ENCODE measurements at regions not wholly inside any gene's neighbourhood (a gene's known extent, or its start where the extent isn't known, plus 50 kb on each side); places are given as distances from the start of the nearest gene placed in this dataset.

DNA sequence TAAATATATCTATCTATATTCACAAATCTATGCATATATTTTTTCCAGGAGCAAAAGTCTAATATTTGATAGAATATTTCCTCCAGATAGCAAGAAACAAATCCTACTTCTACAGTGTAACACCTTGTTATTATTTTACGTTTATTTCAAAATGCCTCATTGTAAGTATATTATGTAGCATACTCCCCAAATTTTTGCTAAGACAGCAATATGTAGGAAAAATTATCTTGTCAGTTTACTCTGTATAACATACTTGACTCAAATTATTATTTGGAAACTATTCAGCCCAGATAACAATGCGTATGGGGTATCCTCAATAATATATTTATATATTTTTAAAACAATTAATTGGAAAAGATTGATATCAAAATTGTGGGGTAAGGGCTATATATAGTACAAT, 313.2 kb downstream of the NR4A2 start:
- H3K4me1 Mint-ChIP-seq: peaks cover 5% of the 10 kb centered on the region
- no peaks in the 10 kb centered on the region for H3K9me3 Mint-ChIP-seq
- DNase-seq (ENCODE audit: low spot score in 2 of 2, unreplicated experiment in 2 of 2): no peak
- no peaks in the 10 kb centered on the region for H3K36me3 Mint-ChIP-seq
- no peak overlapping the region for H3K4me3 Mint-ChIP-seq
- TF ChIP-seq, protein P1, sequence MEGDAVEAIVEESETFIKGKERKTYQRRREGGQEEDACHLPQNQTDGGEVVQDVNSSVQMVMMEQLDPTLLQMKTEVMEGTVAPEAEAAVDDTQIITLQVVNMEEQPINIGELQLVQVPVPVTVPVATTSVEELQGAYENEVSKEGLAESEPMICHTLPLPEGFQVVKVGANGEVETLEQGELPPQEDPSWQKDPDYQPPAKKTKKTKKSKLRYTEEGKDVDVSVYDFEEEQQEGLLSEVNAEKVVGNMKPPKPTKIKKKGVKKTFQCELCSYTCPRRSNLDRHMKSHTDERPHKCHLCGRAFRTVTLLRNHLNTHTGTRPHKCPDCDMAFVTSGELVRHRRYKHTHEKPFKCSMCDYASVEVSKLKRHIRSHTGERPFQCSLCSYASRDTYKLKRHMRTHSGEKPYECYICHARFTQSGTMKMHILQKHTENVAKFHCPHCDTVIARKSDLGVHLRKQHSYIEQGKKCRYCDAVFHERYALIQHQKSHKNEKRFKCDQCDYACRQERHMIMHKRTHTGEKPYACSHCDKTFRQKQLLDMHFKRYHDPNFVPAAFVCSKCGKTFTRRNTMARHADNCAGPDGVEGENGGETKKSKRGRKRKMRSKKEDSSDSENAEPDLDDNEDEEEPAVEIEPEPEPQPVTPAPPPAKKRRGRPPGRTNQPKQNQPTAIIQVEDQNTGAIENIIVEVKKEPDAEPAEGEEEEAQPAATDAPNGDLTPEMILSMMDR (IDR thresholded peaks at IDR 0.05; ENCODE audit: unreplicated experiment): no peak
- no peak overlapping the region for H3K27ac Mint-ChIP-seq
- no peaks in the 10 kb centered on the region for H3K27me3 Mint-ChIP-seq (ENCODE audit: low read depth)

DNA sequence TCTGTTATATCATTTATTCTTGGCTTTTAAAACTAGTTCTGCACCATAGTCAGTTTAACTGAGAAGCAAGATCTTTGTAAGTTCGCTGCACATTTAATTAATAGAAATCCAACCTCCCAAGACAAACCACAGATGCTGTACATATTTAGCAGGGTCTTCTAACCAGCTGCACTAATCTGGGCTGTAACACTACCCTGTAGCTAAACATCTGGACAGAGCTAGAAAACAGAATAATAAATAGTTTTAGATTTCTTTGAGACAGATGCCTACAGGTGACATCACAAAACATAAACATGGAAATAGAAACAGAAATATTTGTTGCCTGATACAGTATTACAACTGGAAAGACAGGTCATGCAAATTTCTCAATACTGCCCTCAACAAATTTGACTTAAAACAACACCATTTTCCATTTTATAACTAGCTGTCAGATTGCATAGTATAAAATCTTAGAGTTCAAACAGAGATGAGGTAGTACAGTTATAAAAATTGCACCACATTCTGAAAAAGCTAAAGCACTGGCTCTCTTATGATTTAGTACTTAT, 315.1 kb downstream of the NR4A2 start:
- no peak for DNase-seq (ENCODE audit: low spot score in 2 of 2, unreplicated experiment in 2 of 2)
- H3K9me3 Mint-ChIP-seq: no peaks in the 10 kb centered on the region
- TF ChIP-seq, protein P1 (IDR thresholded peaks at IDR 0.05; ENCODE audit: unreplicated experiment): no peak
- no peaks in the 10 kb centered on the region for H3K36me3 Mint-ChIP-seq
- H3K4me3 Mint-ChIP-seq: no peak overlapping the region
- no peaks in the 10 kb centered on the region for H3K27me3 Mint-ChIP-seq (ENCODE audit: low read depth)
- peaks cover 5% of the 10 kb centered on the region for H3K4me1 Mint-ChIP-seq
- no peak overlapping the region for H3K27ac Mint-ChIP-seq

DNA sequence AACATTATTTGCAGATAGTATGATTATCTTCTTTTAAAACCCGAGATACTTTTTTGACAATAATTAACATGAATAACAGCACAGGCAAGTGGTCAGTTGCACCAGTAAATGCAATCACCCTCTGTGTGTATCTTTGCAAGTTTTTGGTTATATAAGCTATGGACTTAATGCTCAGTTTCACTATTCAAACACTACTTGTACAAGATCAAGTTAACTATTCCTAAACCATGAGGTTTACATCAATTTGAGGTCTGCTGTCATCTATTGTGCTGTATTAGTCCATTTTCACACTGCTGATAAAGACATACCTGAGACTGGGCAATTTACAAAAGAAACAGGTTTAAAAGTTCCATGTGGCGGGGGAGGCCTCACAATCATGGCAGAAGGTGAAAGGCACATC, 323.2 kb downstream of the NR4A2 start:
- Mint-ChIP-seq H3K4me1 (no peaks in the 10 kb centered on the region), H3K27me3 (ENCODE audit: low read depth) (no peaks in the 10 kb centered on the region), H3K36me3 (peaks cover 18% of the 10 kb centered on the region), H3K9me3 (peaks cover 14% of the 10 kb centered on the region), H3K4me3 (no peak overlapping the region), H3K27ac (no peak overlapping the region)
- DNase-seq (ENCODE audit: low spot score in 2 of 2, unreplicated experiment in 2 of 2): no peak
- TF ChIP-seq, protein P1 (IDR thresholded peaks at IDR 0.05; ENCODE audit: unreplicated experiment): no peak

DNA sequence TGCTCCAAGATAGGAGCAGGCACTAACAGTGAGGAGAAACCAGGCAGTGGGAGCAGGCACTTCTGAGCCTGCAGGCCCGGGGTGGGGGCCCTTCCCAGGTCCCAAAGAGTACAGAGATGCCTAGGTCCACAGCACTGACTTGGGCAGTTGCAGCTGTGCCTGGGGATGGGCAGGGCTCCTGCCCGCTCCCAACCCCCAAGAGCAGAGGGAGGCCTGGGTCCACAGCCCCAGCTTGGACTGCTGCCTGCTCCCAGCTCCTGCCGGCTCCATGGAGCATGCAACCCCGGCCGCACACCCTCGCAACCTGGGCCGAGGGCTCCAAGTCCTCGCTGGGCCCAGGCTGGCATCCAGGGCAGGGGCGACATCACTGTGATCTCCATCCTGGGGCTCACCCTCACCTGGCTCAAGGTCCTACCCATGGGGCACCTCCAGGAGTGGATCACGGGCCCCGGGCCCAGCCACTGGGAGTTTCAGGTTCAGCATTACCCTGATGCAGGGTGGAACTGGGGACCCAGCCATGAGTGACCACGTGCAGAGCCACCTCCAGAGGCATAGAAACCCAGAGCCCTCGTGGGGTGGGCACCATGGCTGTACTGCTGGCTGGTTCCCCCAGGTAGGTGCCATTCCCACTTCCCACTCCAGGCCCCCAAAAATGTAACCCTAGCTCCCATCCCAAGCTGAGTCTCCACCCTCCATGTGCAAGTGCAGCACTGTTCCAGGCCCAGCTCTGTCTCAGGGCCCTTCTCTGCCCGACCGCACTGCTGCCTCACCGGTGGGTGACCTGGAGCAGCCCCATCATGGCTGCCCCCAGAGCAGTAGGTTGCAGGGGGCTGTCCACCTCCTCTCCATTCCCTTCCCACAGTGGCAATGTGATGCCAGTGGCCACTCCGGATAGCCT, 325.6 kb downstream of the NR4A2 start:
- peaks cover 18% of the 10 kb centered on the region for H3K36me3 Mint-ChIP-seq
- DNase-seq (ENCODE audit: low spot score in 2 of 2, unreplicated experiment in 2 of 2): no peak

DNA sequence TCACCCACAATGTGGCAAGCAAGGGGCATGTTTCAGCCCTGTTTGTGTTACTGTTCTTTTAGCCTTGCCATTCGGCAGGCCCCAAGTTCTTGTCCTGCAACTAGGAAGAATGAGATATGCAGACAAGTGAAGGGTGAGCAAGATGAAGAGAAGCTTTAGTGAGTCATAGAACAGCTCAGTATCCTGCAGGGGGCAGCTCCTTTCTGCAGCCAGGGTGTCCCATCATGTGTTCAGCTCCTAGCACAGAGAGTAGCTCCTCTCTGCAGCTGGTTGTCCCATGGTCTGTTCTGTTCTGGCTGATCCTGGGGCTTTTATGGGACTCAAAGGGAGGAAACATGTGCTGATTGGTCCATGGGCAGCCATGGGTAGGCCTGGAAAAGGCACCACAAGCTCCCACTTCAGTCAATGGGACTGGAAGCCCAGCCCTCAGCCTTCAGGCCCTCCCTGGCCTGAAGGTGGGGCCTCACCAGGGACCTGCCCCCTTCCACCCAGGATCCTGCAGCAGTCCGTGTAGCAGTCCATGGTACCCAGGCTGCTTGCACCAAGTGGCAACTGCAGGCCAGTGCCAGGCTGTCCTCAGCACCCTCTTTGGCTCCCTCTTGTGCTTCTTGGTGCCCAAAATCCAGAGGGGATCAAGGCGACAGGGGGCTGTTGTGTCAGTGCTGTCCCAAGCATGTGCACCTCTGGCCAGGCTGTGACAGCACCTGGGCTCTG, 326.4 kb downstream of the NR4A2 start:
- H3K27ac Mint-ChIP-seq: no peak overlapping the region
- no peak for DNase-seq (ENCODE audit: low spot score in 2 of 2, unreplicated experiment in 2 of 2)
- peaks cover 12% of the 10 kb centered on the region for H3K36me3 Mint-ChIP-seq

More for the DNA sequence above, 325.6 kb downstream of the NR4A2 start:
- Mint-ChIP-seq H3K27ac (no peak overlapping the region), H3K4me3 (no peak overlapping the region), H3K4me1 (no peaks in the 10 kb centered on the region), H3K27me3 (ENCODE audit: low read depth) (no peaks in the 10 kb centered on the region), H3K9me3 (peaks cover 14% of the 10 kb centered on the region)
- TF ChIP-seq, protein P1 (IDR thresholded peaks at IDR 0.05; ENCODE audit: unreplicated experiment): no peak

More for the DNA sequence above, 326.4 kb downstream of the NR4A2 start:
- H3K9me3 Mint-ChIP-seq: peaks cover 13% of the 10 kb centered on the region
- H3K4me1 Mint-ChIP-seq: no peaks in the 10 kb centered on the region
- H3K4me3 Mint-ChIP-seq: no peak overlapping the region
- TF ChIP-seq, protein P1 (IDR thresholded peaks at IDR 0.05; ENCODE audit: unreplicated experiment): no peak
- H3K27me3 Mint-ChIP-seq (ENCODE audit: low read depth): no peaks in the 10 kb centered on the region

Data from mesothelial cell of epicardium (in vitro differentiated cells).